WTC11 (cell line): ENCODE measurements at regions not wholly inside any gene's neighbourhood (a gene's known extent, or its start where the extent isn't known, plus 50 kb on each side); places are given as distances from the start of the nearest gene placed in this dataset.

Experiments used
- ATAC-seq: fragments of 200-7000 bp; cut with Tn5 transposase; 2 replicates; pipeline ENCODE4 v1.10.0; 2021; ENCODE audit warnings: mild to moderate bottlenecking, moderate library complexity
- CTCF ChIA-PET: fragments of 300-600 bp; sonication (Branson Sonifier 250); formaldehyde crosslinking; loops from one replicate; lab custom pipeline; 2021; ENCODE audit warnings: antibody characterized with exemption; lab: Charles Lee
- POLR2A ChIA-PET: fragments of 350-600 bp; sonication (Branson Sonifier 250); formaldehyde crosslinking; loops from one replicate; lab custom pipeline; 2021; ENCODE audit warnings: antibody characterized with exemption; lab: Charles Lee
- DNase-seq: peaks from one replicate; pipeline ENCODE4 v3.0.0; 2021; ENCODE audit warnings: low spot score
- H3K27ac Mint-ChIP-seq: 2 replicates; pipeline ENCODE4 v1.8.0; 2021; ENCODE audit warnings: mixed read lengths
- H3K27me3 Mint-ChIP-seq: 2 replicates; pipeline ENCODE4 v1.8.0; 2021; ENCODE audit warnings: low read depth, mild to moderate bottlenecking, moderate library complexity, mixed read lengths
- H3K36me3 Mint-ChIP-seq: 2 replicates; pipeline ENCODE4 v1.8.0; 2021; ENCODE audit warnings: mixed read lengths
- H3K4me1 Mint-ChIP-seq: 2 replicates; pipeline ENCODE4 v1.8.0; 2022; ENCODE audit warnings: mixed read lengths
- H3K4me3 Mint-ChIP-seq: 2 replicates; pipeline ENCODE4 v1.8.0; 2021; ENCODE audit warnings: mild to moderate bottlenecking, moderate library complexity, mixed read lengths
- H3K9me3 Mint-ChIP-seq: 2 replicates; pipeline ENCODE4 v1.8.0; 2021; ENCODE audit warnings: mixed read lengths
- ESRRA ChIP-seq: sonication (generic); formaldehyde crosslinking; IDR thresholded peaks from 2 replicates; pipeline ENCODE4 v1.8.1; 2022; ENCODE audit warnings: mild to moderate bottlenecking, missing genetic modification reagents, borderline replicate concordance
- FOXJ3 ChIP-seq: sonication (generic); formaldehyde crosslinking; IDR thresholded peaks from 2 replicates; pipeline ENCODE4 v1.9.0; 2021; ENCODE audit warnings: missing genetic modification reagents, mild to moderate bottlenecking, borderline replicate concordance
- HMGA2 ChIP-seq: fragments of 250-450 bp; sonication (Bioruptor Pico); IDR thresholded peaks from 2 replicates; pipeline ENCODE4 v1.4.0; 2021; ENCODE audit warnings: mild to moderate bottlenecking, moderate library complexity
- TEAD1 ChIP-seq: sonication (generic); formaldehyde crosslinking; IDR thresholded peaks from 2 replicates; pipeline ENCODE4 v1.8.0; 2022; ENCODE audit warnings: mild to moderate bottlenecking, missing genetic modification reagents
- ZNF121 ChIP-seq: sonication (generic); formaldehyde crosslinking; IDR thresholded peaks from 2 replicates; pipeline ENCODE4 v1.8.0; 2023; ENCODE audit warnings: missing genetic modification reagents
- ZNF232 ChIP-seq: sonication (generic); formaldehyde crosslinking; IDR thresholded peaks from 2 replicates; pipeline ENCODE4 v1.8.0; 2022; ENCODE audit warnings: mild to moderate bottlenecking, missing genetic modification reagents
- ZNF263 ChIP-seq: sonication (generic); formaldehyde crosslinking; IDR thresholded peaks from 2 replicates; pipeline ENCODE4 v1.8.1; 2022; ENCODE audit warnings: low read depth, mild to moderate bottlenecking, moderate library complexity, missing genetic modification reagents
- ZNF416 ChIP-seq: fragments of 250-450 bp; sonication (Bioruptor Pico); IDR thresholded peaks from 2 replicates; pipeline ENCODE4 v1.9.0; 2021; ENCODE audit warnings: mild to moderate bottlenecking, inconsistent platforms
- ZNF423 ChIP-seq: fragments of 250-450 bp; sonication (Bioruptor Pico); IDR thresholded peaks from 2 replicates; pipeline ENCODE4 v2.1.2; 2022; ENCODE audit warnings: mild to moderate bottlenecking, moderate library complexity
- TF ChIP-seq, protein P1 (sequence below): fragments of 250-450 bp; sonication (Bioruptor Pico); IDR thresholded peaks from 2 replicates; pipeline ENCODE4 v1.9.0; 2021; ENCODE audit warnings: mild to moderate bottlenecking, borderline replicate concordance
- TF ChIP-seq, protein P2 (sequence below): sonication (generic); formaldehyde crosslinking; IDR thresholded peaks from 2 replicates; pipeline ENCODE4 v1.8.0; 2022; ENCODE audit warnings: mild to moderate bottlenecking, missing genetic modification reagents
- TF ChIP-seq, protein P3 (sequence below): sonication (generic); formaldehyde crosslinking; conservative IDR thresholded peaks from 2 replicates; pipeline ENCODE4 v1.8.1; 2022; ENCODE audit warnings: mild to moderate bottlenecking, missing genetic modification reagents
- TF ChIP-seq, protein P4 (sequence below): sonication (generic); formaldehyde crosslinking; IDR thresholded peaks from 2 replicates; pipeline ENCODE4 v1.8.0; 2023; ENCODE audit warnings: mild to moderate bottlenecking, missing genetic modification reagents
- TF ChIP-seq, protein P5 (sequence below): fragments of 250-450 bp; sonication (Bioruptor Pico); IDR thresholded peaks from 2 replicates; pipeline ENCODE4 v1.9.0; 2021; ENCODE audit warnings: moderate library complexity, mild to moderate bottlenecking, inconsistent platforms, borderline replicate concordance
- TF ChIP-seq, protein P6 (sequence below): sonication (generic); formaldehyde crosslinking; IDR thresholded peaks from 2 replicates; pipeline ENCODE4 v1.8.0; 2022; ENCODE audit warnings: missing genetic modification reagents
- TF ChIP-seq, protein P7 (sequence below): sonication (generic); formaldehyde crosslinking; IDR thresholded peaks from 2 replicates; pipeline ENCODE4 v1.8.1; 2023; ENCODE audit warnings: mild to moderate bottlenecking, moderate library complexity, missing genetic modification reagents

DNA sequence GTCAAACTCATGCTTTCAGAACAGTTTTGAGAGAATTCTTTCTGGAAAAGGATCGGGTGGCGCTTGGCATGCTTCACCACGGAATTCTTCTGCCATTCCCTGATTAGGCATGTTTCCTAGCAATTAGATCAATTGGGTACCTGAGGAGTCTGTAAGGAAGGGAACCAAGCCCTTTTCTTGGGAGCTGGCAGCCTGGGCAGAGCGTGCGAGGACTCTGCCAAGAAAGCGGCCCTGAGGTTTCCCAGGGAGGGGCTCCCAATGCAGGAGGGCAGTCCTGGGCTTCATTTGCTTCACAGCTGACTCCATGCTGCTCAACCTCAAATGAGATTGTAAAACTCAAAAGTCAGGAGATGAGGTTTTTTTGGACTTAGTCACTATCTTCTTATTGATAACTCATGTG lies 60.3 kb downstream of the MYCN start (continued):
- TF ChIP-seq, protein P1, sequence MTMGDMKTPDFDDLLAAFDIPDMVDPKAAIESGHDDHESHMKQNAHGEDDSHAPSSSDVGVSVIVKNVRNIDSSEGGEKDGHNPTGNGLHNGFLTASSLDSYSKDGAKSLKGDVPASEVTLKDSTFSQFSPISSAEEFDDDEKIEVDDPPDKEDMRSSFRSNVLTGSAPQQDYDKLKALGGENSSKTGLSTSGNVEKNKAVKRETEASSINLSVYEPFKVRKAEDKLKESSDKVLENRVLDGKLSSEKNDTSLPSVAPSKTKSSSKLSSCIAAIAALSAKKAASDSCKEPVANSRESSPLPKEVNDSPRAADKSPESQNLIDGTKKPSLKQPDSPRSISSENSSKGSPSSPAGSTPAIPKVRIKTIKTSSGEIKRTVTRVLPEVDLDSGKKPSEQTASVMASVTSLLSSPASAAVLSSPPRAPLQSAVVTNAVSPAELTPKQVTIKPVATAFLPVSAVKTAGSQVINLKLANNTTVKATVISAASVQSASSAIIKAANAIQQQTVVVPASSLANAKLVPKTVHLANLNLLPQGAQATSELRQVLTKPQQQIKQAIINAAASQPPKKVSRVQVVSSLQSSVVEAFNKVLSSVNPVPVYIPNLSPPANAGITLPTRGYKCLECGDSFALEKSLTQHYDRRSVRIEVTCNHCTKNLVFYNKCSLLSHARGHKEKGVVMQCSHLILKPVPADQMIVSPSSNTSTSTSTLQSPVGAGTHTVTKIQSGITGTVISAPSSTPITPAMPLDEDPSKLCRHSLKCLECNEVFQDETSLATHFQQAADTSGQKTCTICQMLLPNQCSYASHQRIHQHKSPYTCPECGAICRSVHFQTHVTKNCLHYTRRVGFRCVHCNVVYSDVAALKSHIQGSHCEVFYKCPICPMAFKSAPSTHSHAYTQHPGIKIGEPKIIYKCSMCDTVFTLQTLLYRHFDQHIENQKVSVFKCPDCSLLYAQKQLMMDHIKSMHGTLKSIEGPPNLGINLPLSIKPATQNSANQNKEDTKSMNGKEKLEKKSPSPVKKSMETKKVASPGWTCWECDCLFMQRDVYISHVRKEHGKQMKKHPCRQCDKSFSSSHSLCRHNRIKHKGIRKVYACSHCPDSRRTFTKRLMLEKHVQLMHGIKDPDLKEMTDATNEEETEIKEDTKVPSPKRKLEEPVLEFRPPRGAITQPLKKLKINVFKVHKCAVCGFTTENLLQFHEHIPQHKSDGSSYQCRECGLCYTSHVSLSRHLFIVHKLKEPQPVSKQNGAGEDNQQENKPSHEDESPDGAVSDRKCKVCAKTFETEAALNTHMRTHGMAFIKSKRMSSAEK (CRISPR knock-in tag): no peak
- TF ChIP-seq HMGA2 (CRISPR knock-in tag): no peak

DNA sequence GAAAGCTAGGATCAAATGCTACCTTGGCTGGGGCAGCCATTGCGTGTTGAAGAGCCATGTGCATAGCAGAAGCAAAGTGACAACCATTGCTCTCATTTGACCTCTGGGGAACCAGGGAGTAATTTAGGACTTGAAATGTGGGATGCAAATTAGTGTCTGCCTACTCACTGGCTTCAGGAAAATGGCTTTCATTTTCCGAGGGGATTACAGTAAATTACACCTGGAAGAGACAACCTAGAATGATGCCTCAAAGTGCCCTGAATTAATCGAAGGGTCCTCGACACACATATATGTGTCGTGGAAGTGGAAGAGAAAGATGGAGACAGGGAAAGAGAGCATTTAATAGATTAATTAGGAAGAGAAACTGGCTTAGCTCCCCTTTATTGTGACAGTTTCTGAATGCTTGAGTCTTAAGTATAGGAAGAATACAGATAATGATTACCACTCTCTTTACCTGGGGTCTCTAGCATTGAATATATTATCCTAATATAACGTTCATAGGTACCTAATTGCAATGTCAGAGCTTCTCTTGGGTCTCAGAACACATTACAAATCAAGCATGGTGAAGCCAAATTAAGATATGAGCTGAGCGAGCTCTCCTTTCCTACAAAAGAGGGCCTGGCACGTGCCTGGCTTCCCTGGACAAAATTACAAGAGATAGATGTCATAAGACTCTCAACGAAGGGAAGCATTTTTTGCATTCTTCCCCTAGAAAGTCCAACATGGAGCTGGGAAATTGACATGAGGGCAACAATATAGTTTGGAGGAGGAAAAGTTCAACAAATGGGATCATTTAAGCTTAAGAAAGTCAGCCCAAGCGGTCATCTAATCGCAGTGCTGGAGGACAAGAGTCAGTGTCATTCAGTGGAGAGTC lies 59.5 kb downstream of the MYCN start:
- ChIA-PET POLR2A (no interaction called here), CTCF (interaction anchor here (0.6 to 1.6 kb wide), 2 partner anchors 34 to 60 kb away, joined by 3 to 5 read pairs; partner anchors contain the start of gene MYCN)
- peaks cover 3% of the 10 kb centered on the region; the same call in 1 of the 2 replicates for H3K36me3 Mint-ChIP-seq
- ATAC-seq: no peak
- H3K27ac Mint-ChIP-seq: no peak overlapping the region
- H3K27me3 Mint-ChIP-seq: no peaks in the 10 kb centered on the region; the same call in none of the 2 replicates
- no peak overlapping the region for H3K4me3 Mint-ChIP-seq
- peaks cover 14% of the 10 kb centered on the region for H3K4me1 Mint-ChIP-seq
- H3K9me3 Mint-ChIP-seq: peaks cover 13% of the 10 kb centered on the region
- no peak for DNase-seq
- TF ChIP-seq, protein P2, sequence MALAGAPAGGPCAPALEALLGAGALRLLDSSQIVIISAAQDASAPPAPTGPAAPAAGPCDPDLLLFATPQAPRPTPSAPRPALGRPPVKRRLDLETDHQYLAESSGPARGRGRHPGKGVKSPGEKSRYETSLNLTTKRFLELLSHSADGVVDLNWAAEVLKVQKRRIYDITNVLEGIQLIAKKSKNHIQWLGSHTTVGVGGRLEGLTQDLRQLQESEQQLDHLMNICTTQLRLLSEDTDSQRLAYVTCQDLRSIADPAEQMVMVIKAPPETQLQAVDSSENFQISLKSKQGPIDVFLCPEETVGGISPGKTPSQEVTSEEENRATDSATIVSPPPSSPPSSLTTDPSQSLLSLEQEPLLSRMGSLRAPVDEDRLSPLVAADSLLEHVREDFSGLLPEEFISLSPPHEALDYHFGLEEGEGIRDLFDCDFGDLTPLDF (CRISPR knock-in tag): no peak
- no peak for TF ChIP-seq ZNF263 (CRISPR knock-in tag)
- TF ChIP-seq, protein P3, sequence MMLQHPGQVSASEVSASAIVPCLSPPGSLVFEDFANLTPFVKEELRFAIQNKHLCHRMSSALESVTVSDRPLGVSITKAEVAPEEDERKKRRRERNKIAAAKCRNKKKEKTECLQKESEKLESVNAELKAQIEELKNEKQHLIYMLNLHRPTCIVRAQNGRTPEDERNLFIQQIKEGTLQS: no peak
- no peak for TF ChIP-seq ZNF423 (CRISPR knock-in tag)
- TF ChIP-seq FOXJ3: no peak
- TF ChIP-seq ZNF416: no peak
- TF ChIP-seq ESRRA (CRISPR knock-in tag): no peak
- TF ChIP-seq, protein P4, sequence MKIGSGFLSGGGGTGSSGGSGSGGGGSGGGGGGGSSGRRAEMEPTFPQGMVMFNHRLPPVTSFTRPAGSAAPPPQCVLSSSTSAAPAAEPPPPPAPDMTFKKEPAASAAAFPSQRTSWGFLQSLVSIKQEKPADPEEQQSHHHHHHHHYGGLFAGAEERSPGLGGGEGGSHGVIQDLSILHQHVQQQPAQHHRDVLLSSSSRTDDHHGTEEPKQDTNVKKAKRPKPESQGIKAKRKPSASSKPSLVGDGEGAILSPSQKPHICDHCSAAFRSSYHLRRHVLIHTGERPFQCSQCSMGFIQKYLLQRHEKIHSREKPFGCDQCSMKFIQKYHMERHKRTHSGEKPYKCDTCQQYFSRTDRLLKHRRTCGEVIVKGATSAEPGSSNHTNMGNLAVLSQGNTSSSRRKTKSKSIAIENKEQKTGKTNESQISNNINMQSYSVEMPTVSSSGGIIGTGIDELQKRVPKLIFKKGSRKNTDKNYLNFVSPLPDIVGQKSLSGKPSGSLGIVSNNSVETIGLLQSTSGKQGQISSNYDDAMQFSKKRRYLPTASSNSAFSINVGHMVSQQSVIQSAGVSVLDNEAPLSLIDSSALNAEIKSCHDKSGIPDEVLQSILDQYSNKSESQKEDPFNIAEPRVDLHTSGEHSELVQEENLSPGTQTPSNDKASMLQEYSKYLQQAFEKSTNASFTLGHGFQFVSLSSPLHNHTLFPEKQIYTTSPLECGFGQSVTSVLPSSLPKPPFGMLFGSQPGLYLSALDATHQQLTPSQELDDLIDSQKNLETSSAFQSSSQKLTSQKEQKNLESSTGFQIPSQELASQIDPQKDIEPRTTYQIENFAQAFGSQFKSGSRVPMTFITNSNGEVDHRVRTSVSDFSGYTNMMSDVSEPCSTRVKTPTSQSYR: no peak
- TF ChIP-seq ZNF232 (CRISPR knock-in tag): no peak
- TF ChIP-seq HMGA2 (CRISPR knock-in tag): no peak
- no peak for TF ChIP-seq ZNF121 (CRISPR knock-in tag)
- TF ChIP-seq TEAD1: no peak
- TF ChIP-seq, protein P5, sequence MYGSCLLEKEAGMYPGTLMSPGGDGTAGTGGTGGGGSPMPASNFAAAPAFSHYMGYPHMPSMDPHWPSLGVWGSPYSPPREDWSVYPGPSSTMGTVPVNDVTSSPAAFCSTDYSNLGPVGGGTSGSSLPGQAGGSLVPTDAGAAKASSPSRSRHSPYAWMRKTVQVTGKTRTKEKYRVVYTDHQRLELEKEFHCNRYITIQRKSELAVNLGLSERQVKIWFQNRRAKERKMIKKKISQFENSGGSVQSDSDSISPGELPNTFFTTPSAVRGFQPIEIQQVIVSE: no peak
- TF ChIP-seq, protein P6, sequence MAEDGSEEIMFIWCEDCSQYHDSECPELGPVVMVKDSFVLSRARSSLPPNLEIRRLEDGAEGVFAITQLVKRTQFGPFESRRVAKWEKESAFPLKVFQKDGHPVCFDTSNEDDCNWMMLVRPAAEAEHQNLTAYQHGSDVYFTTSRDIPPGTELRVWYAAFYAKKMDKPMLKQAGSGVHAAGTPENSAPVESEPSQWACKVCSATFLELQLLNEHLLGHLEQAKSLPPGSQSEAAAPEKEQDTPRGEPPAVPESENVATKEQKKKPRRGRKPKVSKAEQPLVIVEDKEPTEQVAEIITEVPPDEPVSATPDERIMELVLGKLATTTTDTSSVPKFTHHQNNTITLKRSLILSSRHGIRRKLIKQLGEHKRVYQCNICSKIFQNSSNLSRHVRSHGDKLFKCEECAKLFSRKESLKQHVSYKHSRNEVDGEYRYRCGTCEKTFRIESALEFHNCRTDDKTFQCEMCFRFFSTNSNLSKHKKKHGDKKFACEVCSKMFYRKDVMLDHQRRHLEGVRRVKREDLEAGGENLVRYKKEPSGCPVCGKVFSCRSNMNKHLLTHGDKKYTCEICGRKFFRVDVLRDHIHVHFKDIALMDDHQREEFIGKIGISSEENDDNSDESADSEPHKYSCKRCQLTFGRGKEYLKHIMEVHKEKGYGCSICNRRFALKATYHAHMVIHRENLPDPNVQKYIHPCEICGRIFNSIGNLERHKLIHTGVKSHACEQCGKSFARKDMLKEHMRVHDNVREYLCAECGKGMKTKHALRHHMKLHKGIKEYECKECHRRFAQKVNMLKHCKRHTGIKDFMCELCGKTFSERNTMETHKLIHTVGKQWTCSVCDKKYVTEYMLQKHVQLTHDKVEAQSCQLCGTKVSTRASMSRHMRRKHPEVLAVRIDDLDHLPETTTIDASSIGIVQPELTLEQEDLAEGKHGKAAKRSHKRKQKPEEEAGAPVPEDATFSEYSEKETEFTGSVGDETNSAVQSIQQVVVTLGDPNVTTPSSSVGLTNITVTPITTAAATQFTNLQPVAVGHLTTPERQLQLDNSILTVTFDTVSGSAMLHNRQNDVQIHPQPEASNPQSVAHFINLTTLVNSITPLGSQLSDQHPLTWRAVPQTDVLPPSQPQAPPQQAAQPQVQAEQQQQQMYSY (CRISPR knock-in tag): no peak
- TF ChIP-seq, protein P7, sequence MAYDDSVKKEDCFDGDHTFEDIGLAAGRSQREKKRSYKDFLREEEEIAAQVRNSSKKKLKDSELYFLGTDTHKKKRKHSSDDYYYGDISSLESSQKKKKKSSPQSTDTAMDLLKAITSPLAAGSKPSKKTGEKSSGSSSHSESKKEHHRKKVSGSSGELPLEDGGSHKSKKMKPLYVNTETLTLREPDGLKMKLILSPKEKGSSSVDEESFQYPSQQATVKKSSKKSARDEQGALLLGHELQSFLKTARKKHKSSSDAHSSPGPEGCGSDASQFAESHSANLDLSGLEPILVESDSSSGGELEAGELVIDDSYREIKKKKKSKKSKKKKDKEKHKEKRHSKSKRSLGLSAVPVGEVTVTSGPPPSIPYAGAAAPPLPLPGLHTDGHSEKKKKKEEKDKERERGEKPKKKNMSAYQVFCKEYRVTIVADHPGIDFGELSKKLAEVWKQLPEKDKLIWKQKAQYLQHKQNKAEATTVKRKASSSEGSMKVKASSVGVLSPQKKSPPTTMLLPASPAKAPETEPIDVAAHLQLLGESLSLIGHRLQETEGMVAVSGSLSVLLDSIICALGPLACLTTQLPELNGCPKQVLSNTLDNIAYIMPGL (CRISPR knock-in tag): no peak
